ENCODE measurements at regions not wholly inside any gene's neighbourhood (a gene's known extent, or its start where the extent isn't known, plus 50 kb on each side); places are given as distances from the start of the nearest gene placed in this dataset.

DNA sequence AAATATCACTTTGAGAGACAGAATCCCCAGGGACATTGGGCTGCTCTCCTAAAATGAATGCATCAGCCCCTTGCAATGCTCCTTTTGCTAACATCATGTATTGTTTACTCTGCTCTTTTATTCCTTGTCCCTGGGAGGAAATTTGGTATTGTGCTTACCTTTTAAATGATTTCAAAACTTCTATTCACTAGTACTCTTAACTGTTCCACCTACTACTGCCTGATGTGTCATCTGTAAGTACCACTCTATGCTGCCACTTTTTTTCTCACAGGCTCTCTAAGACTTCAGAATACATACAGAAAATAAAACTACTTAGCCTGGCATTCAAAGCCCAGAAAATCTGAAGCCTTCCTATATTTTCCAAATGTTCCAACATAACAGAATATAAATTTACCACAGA is 667.2 kb downstream of the BRINP1 start:
- H3K4me3 ChIP-seq (ENCODE audit: low read depth, low read length): no peak overlapping the region
- no peak for DNase-seq (ENCODE audit: low read depth, low spot score)
- in situ Hi-C loops (cut with HindIII; ENCODE audit: low sequenced_read_pairs): no loop called here
- TF ChIP-seq, protein P1, sequence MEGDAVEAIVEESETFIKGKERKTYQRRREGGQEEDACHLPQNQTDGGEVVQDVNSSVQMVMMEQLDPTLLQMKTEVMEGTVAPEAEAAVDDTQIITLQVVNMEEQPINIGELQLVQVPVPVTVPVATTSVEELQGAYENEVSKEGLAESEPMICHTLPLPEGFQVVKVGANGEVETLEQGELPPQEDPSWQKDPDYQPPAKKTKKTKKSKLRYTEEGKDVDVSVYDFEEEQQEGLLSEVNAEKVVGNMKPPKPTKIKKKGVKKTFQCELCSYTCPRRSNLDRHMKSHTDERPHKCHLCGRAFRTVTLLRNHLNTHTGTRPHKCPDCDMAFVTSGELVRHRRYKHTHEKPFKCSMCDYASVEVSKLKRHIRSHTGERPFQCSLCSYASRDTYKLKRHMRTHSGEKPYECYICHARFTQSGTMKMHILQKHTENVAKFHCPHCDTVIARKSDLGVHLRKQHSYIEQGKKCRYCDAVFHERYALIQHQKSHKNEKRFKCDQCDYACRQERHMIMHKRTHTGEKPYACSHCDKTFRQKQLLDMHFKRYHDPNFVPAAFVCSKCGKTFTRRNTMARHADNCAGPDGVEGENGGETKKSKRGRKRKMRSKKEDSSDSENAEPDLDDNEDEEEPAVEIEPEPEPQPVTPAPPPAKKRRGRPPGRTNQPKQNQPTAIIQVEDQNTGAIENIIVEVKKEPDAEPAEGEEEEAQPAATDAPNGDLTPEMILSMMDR (IDR thresholded peaks at IDR 0.05; ENCODE audit: low read depth, low read length): no peak

DNA sequence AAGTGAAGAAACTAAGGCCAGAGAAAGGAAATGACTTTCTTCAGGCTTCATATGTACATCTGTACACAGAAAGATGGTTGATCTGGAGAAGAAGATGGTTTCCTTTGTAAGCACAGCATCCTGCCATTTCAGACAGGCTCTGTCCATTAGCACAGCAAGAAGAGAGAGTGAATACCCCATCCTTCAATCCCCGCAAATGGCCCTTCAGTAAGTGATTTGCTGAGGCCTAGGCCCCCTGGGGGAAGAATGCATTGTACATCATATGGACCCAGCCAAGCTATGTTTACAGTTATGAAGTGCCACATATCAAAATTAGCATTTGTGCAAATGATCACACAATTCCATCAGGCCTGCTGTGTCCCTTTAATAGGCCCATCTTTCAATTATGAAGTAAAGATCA is 657.4 kb downstream of the BRINP1 start:
- DNase-seq (ENCODE audit: low read depth, low spot score): no peak
- no peak overlapping the region for H3K4me3 ChIP-seq (ENCODE audit: low read depth, low read length)
- in situ Hi-C loops (cut with HindIII; ENCODE audit: low sequenced_read_pairs): no loop called here
- TF ChIP-seq, protein P1 (IDR thresholded peaks at IDR 0.05; ENCODE audit: low read depth, low read length): no peak

DNA sequence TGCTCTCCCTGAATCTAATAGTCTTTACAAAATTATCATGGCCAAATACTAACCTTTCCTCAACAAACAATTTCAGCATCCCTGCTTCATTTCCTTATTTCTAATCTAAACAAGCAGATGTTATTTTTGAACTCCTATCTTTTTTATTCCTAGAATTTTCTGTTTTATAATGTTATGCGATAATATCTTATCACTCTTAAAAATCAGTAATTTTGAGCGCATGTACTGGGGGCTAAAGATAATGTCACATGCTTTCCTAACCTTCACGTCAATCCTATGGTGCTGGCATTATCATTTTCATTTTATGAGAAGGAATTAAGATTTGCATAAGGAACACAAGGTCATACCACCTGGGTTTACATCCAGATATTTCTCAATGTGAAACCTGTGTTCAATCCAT is 648.0 kb downstream of the BRINP1 start:
- in situ Hi-C loops (cut with HindIII; ENCODE audit: low sequenced_read_pairs): no loop called here
- DNase-seq (ENCODE audit: low read depth, low spot score): no peak

DNA sequence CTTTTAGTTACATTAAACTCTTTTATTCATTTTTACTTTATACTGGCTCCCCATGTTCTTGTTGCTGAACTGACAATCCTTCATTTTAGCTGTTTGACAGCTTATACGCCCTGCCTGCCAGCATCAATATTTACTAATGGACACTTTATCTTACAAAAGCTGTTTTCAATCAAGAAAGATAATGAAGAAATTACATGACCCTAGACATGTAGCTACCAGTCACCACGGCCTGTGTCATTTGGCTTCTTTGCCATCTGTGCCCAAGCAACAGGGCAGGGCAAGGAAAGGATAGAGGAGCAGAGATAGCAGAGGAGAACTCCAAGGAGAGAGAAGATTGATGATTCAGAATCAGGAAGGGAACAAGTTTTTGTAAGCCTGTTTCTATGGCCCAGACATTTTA is 647.3 kb downstream of the BRINP1 start:
- in situ Hi-C loops (cut with HindIII; ENCODE audit: low sequenced_read_pairs): no loop called here
- no peak for DNase-seq (ENCODE audit: low read depth, low spot score)
- TF ChIP-seq, protein P1 (IDR thresholded peaks at IDR 0.05; ENCODE audit: low read depth, low read length): no peak
- no peak overlapping the region for H3K4me3 ChIP-seq (ENCODE audit: low read depth, low read length)

More for the DNA sequence above, 648.0 kb downstream of the BRINP1 start:
- H3K4me3 ChIP-seq (ENCODE audit: low read depth, low read length): no peak overlapping the region
- TF ChIP-seq, protein P1 (IDR thresholded peaks at IDR 0.05; ENCODE audit: low read depth, low read length): no peak

DNA sequence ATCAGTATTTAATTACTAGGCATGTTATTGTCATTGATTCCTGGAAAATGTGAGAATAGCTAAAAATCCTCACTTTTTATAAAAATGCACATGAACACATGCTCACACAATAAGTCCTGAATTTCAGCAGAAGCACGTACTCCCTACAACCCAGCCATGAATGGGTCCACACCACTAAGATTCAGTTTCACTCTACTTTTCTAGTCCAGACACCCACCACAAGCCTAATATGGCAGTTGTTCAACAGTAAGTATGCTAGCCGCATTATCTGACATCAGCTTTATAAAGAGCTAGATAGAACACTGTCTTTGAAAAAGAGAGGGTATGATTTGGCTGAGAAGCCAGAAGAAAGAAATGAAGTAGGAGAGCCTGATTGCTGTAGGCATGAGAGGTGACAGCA is 639.3 kb downstream of the BRINP1 start:
- TF ChIP-seq, protein P1 (IDR thresholded peaks at IDR 0.05; ENCODE audit: low read depth, low read length): no peak
- in situ Hi-C loops (cut with HindIII; ENCODE audit: low sequenced_read_pairs): no loop called here

DNA sequence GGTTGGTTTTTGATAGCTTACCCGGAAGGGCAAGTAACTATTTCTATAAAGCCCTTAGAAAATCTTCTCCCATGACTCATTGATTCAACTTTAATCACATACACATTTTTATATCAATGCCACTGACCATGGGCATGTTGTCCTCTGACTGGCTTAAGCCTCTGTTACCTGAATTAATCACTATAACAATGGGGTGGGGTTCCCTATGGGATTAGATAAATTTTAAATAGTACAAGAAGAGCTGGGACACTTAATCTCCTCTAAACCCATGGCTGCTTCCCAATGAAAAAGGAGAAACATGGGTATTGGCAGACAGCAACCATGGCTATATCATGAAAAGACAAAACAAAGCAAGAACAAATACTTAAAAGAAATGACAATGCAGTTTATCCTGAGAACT is 636.2 kb downstream of the BRINP1 start:
- DNase-seq (ENCODE audit: low read depth, low spot score): no peak
- in situ Hi-C loops (cut with HindIII; ENCODE audit: low sequenced_read_pairs): no loop called here
- no peak overlapping the region for H3K4me3 ChIP-seq (ENCODE audit: low read depth, low read length)
- TF ChIP-seq, protein P1 (IDR thresholded peaks at IDR 0.05; ENCODE audit: low read depth, low read length): no peak

More for the DNA sequence above, 639.3 kb downstream of the BRINP1 start:
- no peak overlapping the region for H3K4me3 ChIP-seq (ENCODE audit: low read depth, low read length)
- no peak for DNase-seq (ENCODE audit: low read depth, low spot score)

DNA sequence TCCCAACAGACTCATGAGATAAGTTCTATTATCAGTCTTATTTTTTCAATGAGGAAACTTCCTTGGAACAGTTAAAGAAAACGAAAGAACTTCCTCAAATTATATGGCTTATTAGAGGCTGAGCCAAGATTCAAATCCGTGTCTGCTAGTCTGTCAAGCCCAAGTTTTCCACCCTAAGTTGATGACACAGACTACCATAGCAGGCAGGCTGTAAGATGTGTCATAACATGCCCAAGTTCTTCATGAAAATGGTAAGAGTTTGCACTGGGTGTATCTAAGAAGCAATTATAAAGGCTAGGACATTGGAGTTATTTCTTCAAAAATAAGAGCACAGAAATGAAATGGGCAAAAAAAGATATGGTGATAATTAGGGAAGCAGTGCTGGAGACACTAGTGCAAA is 634.5 kb downstream of the BRINP1 start:
- TF ChIP-seq, protein P1 (IDR thresholded peaks at IDR 0.05; ENCODE audit: low read depth, low read length): no peak
- H3K4me3 ChIP-seq (ENCODE audit: low read depth, low read length): no peak overlapping the region
- in situ Hi-C loops (cut with HindIII; ENCODE audit: low sequenced_read_pairs): no loop called here
- no peak for DNase-seq (ENCODE audit: low read depth, low spot score)
